HL-60 (cell line): ENCODE measurements at regions not wholly inside any gene's neighbourhood (a gene's known extent, or its start where the extent isn't known, plus 50 kb on each side); places are given as distances from the start of the nearest gene placed in this dataset.

Experiments
- CTCF ChIP-seq: IDR thresholded peaks from one replicate; pipeline ENCODE4 v1.5.1; 2011; ENCODE audit warnings: low read length, control low read depth, inconsistent platforms; ENCODE audit not compliant: insufficient read depth
- GABPA ChIP-seq: IDR thresholded peaks from 2 replicates; pipeline ENCODE4 v1.6.1; 2012; ENCODE audit warnings: low read depth
- POLR2AphosphoS5 ChIP-seq: IDR thresholded peaks from 2 replicates; pipeline ENCODE4 v1.6.1; 2012; ENCODE audit warnings: low read depth
- REST ChIP-seq: IDR thresholded peaks from 2 replicates; pipeline ENCODE4 v1.6.1; 2012; ENCODE audit warnings: low read depth; ENCODE audit not compliant: insufficient replicate concordance
- SPI1 ChIP-seq: IDR thresholded peaks from 2 replicates; pipeline ENCODE4 v1.6.1; 2012; ENCODE audit warnings: low read depth, mild to moderate bottlenecking, borderline replicate concordance

GRCh38 chr9:71629578-71630215 lies 138.6 kb downstream of the CEMIP2 start:
- TF ChIP-seq POLR2AphosphoS5: no peak
- TF ChIP-seq CTCF: no peak
- TF ChIP-seq SPI1: no peak
- no peak for TF ChIP-seq REST
- no peak for TF ChIP-seq GABPA
